ENCODE measurements at regions not wholly inside any gene's neighbourhood (a gene's known extent, or its start where the extent isn't known, plus 50 kb on each side); places are given as distances from the start of the nearest gene placed in this dataset.

DNA sequence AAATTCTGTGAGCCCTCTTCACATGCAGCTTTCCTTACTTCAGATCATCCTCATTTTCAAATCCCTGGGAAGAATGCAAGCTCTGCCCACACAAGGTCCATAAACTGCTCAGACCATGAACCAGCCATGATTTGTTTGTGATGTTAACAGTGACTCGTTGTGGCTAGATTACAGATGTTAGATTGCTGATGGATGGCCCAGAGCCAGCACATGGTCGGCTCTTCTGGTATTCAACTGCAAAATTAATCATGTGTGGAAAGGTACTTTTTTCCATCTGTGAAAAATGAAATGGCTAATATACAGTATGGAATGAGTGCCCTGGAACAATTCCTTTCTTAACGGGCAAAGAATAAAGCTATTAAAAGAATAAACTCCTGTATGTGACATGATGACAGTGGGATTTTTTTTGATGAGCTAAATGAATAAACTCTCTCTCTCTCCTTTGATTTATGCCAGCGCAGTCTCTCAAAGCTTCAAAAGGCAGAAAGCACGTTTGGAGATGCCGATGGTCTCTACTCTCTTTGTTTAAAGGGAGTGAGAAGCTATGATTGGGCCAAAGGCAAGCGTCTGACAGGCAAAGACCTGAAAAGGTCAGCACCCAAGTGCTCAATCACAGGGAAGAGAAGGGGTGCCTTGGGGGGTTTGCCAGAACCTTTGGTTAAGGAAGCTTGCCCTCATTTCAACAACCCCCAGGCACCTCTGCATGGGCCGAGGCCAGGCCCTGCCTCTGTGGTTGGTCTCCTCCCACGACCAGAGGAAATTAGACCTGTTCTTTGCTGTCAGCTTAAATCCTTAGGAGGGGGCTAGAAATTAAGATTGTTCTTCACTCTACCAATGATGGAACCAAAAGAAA is 444.0 kb upstream of the NFE2L3 start:
- TF ChIP-seq, protein P1, sequence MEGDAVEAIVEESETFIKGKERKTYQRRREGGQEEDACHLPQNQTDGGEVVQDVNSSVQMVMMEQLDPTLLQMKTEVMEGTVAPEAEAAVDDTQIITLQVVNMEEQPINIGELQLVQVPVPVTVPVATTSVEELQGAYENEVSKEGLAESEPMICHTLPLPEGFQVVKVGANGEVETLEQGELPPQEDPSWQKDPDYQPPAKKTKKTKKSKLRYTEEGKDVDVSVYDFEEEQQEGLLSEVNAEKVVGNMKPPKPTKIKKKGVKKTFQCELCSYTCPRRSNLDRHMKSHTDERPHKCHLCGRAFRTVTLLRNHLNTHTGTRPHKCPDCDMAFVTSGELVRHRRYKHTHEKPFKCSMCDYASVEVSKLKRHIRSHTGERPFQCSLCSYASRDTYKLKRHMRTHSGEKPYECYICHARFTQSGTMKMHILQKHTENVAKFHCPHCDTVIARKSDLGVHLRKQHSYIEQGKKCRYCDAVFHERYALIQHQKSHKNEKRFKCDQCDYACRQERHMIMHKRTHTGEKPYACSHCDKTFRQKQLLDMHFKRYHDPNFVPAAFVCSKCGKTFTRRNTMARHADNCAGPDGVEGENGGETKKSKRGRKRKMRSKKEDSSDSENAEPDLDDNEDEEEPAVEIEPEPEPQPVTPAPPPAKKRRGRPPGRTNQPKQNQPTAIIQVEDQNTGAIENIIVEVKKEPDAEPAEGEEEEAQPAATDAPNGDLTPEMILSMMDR (IDR thresholded peaks at IDR 0.05; ENCODE audit: low read length, missing control alignments), result no peak
- no peak overlapping the region for H3K4me3 ChIP-seq (replicated peaks; ENCODE audit: low read depth, low read length)
- DNase-seq (ENCODE audit: low read depth), result no peak

DNA sequence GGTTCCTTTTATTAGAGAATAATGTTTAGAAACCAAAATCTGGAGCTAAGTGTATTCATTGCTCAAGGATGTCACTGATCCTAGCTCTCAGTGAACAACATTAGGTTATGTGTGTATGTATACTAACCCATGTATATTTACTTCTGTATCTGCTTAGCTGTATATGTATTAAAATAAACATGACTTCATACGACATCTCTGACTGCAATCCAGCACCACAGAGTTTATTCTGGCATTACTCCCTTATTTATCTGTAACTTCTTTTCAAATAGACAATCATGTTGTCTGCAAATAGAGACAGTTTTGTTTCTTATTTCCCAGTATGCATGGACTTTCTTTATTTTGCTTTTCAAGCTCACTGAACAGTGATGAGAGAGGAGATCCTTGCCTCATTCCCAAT is 441.0 kb upstream of the NFE2L3 start:
- TF ChIP-seq, protein P1 (IDR thresholded peaks at IDR 0.05; ENCODE audit: low read length, missing control alignments), result no peak
- H3K4me3 ChIP-seq (replicated peaks; ENCODE audit: low read depth, low read length), result no peak overlapping the region
- DNase-seq (ENCODE audit: low read depth), result no peak

DNA sequence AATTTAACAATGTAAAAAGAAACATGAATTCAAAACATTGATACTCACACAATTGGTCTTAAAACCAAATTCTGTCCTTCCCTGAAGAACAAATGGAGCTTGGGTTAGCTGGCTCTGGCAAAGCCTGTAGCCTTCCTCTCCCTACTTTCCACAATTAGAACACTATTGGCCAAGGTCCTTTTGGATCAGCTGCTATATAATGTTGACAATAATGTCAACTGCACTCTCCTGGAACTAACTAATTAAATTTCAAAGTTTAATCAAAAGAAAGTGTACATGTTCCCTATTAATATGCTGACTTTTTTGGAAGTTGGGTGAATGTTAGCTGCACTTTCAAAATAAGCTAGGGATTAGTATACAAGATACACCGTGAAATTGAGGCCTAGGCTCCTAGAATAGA is 440.1 kb upstream of the NFE2L3 start:
- DNase-seq (ENCODE audit: low read depth), result no peak
- no peak overlapping the region for H3K4me3 ChIP-seq (replicated peaks; ENCODE audit: low read depth, low read length)
- TF ChIP-seq, protein P1 (IDR thresholded peaks at IDR 0.05; ENCODE audit: low read length, missing control alignments), result no peak

DNA sequence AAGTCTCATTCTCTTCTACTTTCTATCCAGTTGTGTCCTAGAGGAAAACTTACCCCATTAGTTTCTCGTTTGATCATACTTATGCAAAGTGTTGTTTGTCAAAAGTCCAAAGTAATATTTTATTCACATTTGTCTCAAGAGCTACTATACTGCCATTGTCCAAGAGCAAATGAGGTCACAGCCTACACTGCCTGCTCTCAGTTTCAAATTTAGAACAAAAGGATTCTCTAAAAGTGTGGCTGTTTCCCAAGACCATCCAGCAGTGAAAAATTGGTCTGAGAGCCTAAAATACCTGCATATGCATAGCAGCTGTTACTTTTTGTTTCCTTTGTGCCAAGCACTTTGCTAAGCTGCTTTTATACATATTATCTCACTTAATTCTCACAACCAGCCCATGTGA is 439.5 kb upstream of the NFE2L3 start:
- H3K4me3 ChIP-seq (replicated peaks; ENCODE audit: low read depth, low read length), result no peak overlapping the region
- DNase-seq (ENCODE audit: low read depth), result no peak
- TF ChIP-seq, protein P1 (IDR thresholded peaks at IDR 0.05; ENCODE audit: low read length, missing control alignments), result no peak

DNA sequence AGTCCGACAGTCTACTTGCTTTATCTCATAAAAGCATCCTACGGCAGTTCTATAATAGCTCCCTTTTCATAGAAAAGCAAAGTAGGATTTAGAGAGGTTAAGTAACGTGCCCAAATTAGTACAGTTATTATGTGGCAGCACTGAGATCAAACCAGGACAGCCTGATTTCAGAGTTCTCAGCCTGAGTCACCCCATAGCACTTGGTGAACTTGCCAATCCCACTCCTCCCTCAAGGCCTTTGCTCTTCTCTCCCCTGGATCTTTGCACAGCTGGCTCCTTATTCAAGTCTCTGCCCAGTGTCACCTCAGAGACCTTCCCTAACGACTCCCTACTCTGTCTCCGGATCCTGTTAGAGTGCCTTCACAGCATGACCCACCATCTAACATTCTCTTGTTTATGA is 438.0 kb upstream of the NFE2L3 start:
- TF ChIP-seq, protein P1 (IDR thresholded peaks at IDR 0.05; ENCODE audit: low read length, missing control alignments), result no peak
- H3K4me3 ChIP-seq (replicated peaks; ENCODE audit: low read depth, low read length), result no peak overlapping the region
- no peak for DNase-seq (ENCODE audit: low read depth)

DNA sequence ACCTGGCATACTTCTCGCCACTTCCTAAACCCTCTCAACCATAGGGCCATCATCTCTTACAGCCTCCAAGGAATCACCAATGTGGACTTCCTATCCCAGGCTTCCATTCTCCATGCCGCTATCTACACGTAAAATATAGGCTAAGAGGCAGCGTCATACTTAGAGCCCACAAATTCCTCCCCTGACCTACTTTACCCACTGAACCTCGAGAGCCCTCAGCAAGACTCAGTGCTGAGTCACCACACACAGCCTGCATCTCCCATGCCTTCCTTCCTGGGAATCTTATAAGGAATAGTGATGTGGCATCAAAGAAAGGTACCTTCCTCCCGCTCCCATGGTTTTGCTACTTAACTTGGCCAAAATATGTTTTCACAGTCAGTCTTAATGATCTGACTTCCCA is 435.6 kb upstream of the NFE2L3 start:
- DNase-seq (ENCODE audit: low read depth), result no peak
- H3K4me3 ChIP-seq (replicated peaks; ENCODE audit: low read depth, low read length), result no peak overlapping the region
- TF ChIP-seq, protein P1 (IDR thresholded peaks at IDR 0.05; ENCODE audit: low read length, missing control alignments), result no peak

DNA sequence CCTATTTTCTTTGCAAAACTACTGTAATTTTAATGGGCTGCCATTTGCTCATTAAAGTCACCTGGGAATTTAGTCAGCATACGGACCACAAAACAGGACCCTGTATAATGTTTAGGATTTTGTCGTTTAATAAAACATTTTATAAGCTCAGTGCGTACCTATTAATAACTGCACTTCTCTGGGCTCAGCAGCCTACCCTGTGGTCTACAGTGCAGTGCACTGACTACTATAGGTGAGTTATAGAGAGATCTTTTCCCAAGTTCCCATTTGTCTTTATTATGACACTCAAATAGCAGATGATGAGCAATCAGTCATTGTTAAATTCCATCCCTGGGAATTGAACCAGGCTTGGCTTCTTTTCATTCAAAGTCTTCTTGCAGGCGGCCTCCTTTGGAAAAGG is 433.4 kb upstream of the NFE2L3 start:
- TF ChIP-seq, protein P1 (IDR thresholded peaks at IDR 0.05; ENCODE audit: low read length, missing control alignments), result no peak
- H3K4me3 ChIP-seq (replicated peaks; ENCODE audit: low read depth, low read length), result no peak overlapping the region
- DNase-seq (ENCODE audit: low read depth), result no peak
